ENCODE measurements at regions not wholly inside any gene's neighbourhood (a gene's known extent, or its start where the extent isn't known, plus 50 kb on each side); places are given as distances from the start of the nearest gene placed in this dataset.
"Not testable (repeated sequence)": the region's sequence is repeated elsewhere in the genome, so short reads cannot be mapped to it uniquely, and the experiment has no call there.

- H3K4me1 ChIP-seq (ENCODE audit: control insufficient read depth in 5 of 5, insufficient read depth in 5 of 5, low read length in 5 of 5) = no peaks in the 10 kb centered on the region
Observed at GRCh38 chr2:3110555-3110954, 267.1 kb downstream of the EIPR1 start.

GRCh38 chr2:3108710-3109702 lies 268.6 kb downstream of the EIPR1 start:
- H3K27ac ChIP-seq (ENCODE audit: low read depth, low read length) = no peak overlapping the region
- no peak overlapping the region for H3K9ac ChIP-seq (ENCODE audit: low read length in 5 of 5)
- no peak overlapping the region for H3K4me3 ChIP-seq (ENCODE audit: low read depth in 1 of 5, low read length in 5 of 5)

More at GRCh38 chr2:3110555-3110954, 267.1 kb downstream of the EIPR1 start:
- H3K9ac ChIP-seq (ENCODE audit: low read length in 5 of 5) = no peak overlapping the region
- H3K36me3 ChIP-seq (ENCODE audit: control insufficient read depth in 5 of 5, insufficient read depth in 5 of 5, low read length in 5 of 5) = no peaks in the 10 kb centered on the region
- H3K27me3 ChIP-seq (ENCODE audit: control insufficient read depth in 5 of 5, insufficient read depth in 4 of 5, low read length in 5 of 5) = peaks cover 0 to 4% (median 0%) of the 10 kb centered on the region in 5 donors
- H3K9me3 ChIP-seq (ENCODE audit: control insufficient read depth in 5 of 5, low read length in 5 of 5) = no peaks in the 10 kb centered on the region
- no peak overlapping the region for H3K4me3 ChIP-seq (ENCODE audit: low read depth in 1 of 5, low read length in 5 of 5)
- H3K27ac ChIP-seq (ENCODE audit: low read depth, low read length) = no peak overlapping the region

GRCh38 chr2:3108105-3108504 lies 269.5 kb downstream of the EIPR1 start:
- Histone ChIP-seq H3K36me3 (ENCODE audit: control insufficient read depth in 5 of 5, insufficient read depth in 5 of 5, low read length in 5 of 5) (no peaks in the 10 kb centered on the region), H3K9me3 (ENCODE audit: control insufficient read depth in 5 of 5, low read length in 5 of 5) (no peaks in the 10 kb centered on the region), H3K27me3 (ENCODE audit: control insufficient read depth in 5 of 5, insufficient read depth in 4 of 5, low read length in 5 of 5) (peaks cover 0 to 3% (median 0%) of the 10 kb centered on the region in 5 donors)

More at GRCh38 chr2:3108710-3109702, 268.6 kb downstream of the EIPR1 start:
- Histone ChIP-seq H3K9me3 (ENCODE audit: control insufficient read depth in 5 of 5, low read length in 5 of 5) (no peaks in the 10 kb centered on the region), H3K27me3 (ENCODE audit: control insufficient read depth in 5 of 5, insufficient read depth in 4 of 5, low read length in 5 of 5) (peaks cover 0 to 3% (median 0%) of the 10 kb centered on the region in 5 donors), H3K4me1 (ENCODE audit: control insufficient read depth in 5 of 5, insufficient read depth in 5 of 5, low read length in 5 of 5) (no peaks in the 10 kb centered on the region), H3K36me3 (ENCODE audit: control insufficient read depth in 5 of 5, insufficient read depth in 5 of 5, low read length in 5 of 5) (no peaks in the 10 kb centered on the region)

GRCh38 chr2:3107567-3107966 lies 270.1 kb downstream of the EIPR1 start:
- H3K27me3 ChIP-seq (ENCODE audit: control insufficient read depth in 5 of 5, insufficient read depth in 4 of 5, low read length in 5 of 5) = peaks cover 0 to 6% (median 3%) of the 10 kb centered on the region in 5 donors
- no peak overlapping the region for H3K27ac ChIP-seq (ENCODE audit: low read depth, low read length)
- no peak overlapping the region for H3K4me3 ChIP-seq (ENCODE audit: low read depth in 1 of 5, low read length in 5 of 5)
- no peaks in the 10 kb centered on the region for H3K4me1 ChIP-seq (ENCODE audit: control insufficient read depth in 5 of 5, insufficient read depth in 5 of 5, low read length in 5 of 5)
- H3K36me3 ChIP-seq (ENCODE audit: control insufficient read depth in 5 of 5, insufficient read depth in 5 of 5, low read length in 5 of 5) = no peaks in the 10 kb centered on the region
- H3K9ac ChIP-seq (ENCODE audit: low read length in 5 of 5) = no peak overlapping the region
- no peaks in the 10 kb centered on the region for H3K9me3 ChIP-seq (ENCODE audit: control insufficient read depth in 5 of 5, low read length in 5 of 5)

More at GRCh38 chr2:3108105-3108504, 269.5 kb downstream of the EIPR1 start:
- Histone ChIP-seq H3K27ac (ENCODE audit: low read depth, low read length) (no peak overlapping the region), H3K4me3 (ENCODE audit: low read depth in 1 of 5, low read length in 5 of 5) (no peak overlapping the region), H3K9ac (ENCODE audit: low read length in 5 of 5) (no peak overlapping the region), H3K4me1 (ENCODE audit: control insufficient read depth in 5 of 5, insufficient read depth in 5 of 5, low read length in 5 of 5) (no peaks in the 10 kb centered on the region)

- Histone ChIP-seq H3K27me3 (ENCODE audit: control insufficient read depth in 5 of 5, insufficient read depth in 4 of 5, low read length in 5 of 5) (peaks cover 6 to 16% (median 8%) of the 10 kb centered on the region in 5 donors), H3K27ac (ENCODE audit: low read depth, low read length) (no peak overlapping the region), H3K36me3 (ENCODE audit: control insufficient read depth in 5 of 5, insufficient read depth in 5 of 5, low read length in 5 of 5) (no peaks in the 10 kb centered on the region), H3K4me3 (ENCODE audit: low read depth in 1 of 5, low read length in 5 of 5) (no peak overlapping the region), H3K9ac (ENCODE audit: low read length in 5 of 5) (no peak overlapping the region), H3K4me1 (ENCODE audit: control insufficient read depth in 5 of 5, insufficient read depth in 5 of 5, low read length in 5 of 5) (no peaks in the 10 kb centered on the region), H3K9me3 (ENCODE audit: control insufficient read depth in 5 of 5, low read length in 5 of 5) (no peaks in the 10 kb centered on the region)
Observed at GRCh38 chr2:3105814-3106569, 271.6 kb downstream of the EIPR1 start.

- H3K27ac ChIP-seq (ENCODE audit: low read depth, low read length); H3K9ac ChIP-seq (ENCODE audit: low read length in 5 of 5); H3K4me3 ChIP-seq (ENCODE audit: low read depth in 1 of 5, low read length in 5 of 5); H3K36me3 ChIP-seq (ENCODE audit: control insufficient read depth in 5 of 5, insufficient read depth in 5 of 5, low read length in 5 of 5); H3K9me3 ChIP-seq (ENCODE audit: control insufficient read depth in 5 of 5, low read length in 5 of 5); H3K4me1 ChIP-seq (ENCODE audit: control insufficient read depth in 5 of 5, insufficient read depth in 5 of 5, low read length in 5 of 5): not testable (repeated sequence)
- peaks cover 6 to 18% (median 9%) of the 10 kb centered on the region in 5 donors for H3K27me3 ChIP-seq (ENCODE audit: control insufficient read depth in 5 of 5, insufficient read depth in 4 of 5, low read length in 5 of 5)
Observed at GRCh38 chr2:3104958-3105813, 272.4 kb downstream of the EIPR1 start.

- H3K36me3 ChIP-seq (ENCODE audit: control insufficient read depth in 5 of 5, insufficient read depth in 5 of 5, low read length in 5 of 5) = no peaks in the 10 kb centered on the region
- H3K9me3 ChIP-seq (ENCODE audit: control insufficient read depth in 5 of 5, low read length in 5 of 5) = no peaks in the 10 kb centered on the region
- H3K4me3 ChIP-seq (ENCODE audit: low read depth in 1 of 5, low read length in 5 of 5) = no peak overlapping the region
- H3K9ac ChIP-seq (ENCODE audit: low read length in 5 of 5) = no peak overlapping the region
- H3K4me1 ChIP-seq (ENCODE audit: control insufficient read depth in 5 of 5, insufficient read depth in 5 of 5, low read length in 5 of 5) = no peaks in the 10 kb centered on the region
- peaks cover 6 to 19% (median 13%) of the 10 kb centered on the region in 5 donors for H3K27me3 ChIP-seq (ENCODE audit: control insufficient read depth in 5 of 5, insufficient read depth in 4 of 5, low read length in 5 of 5)
- no peak overlapping the region for H3K27ac ChIP-seq (ENCODE audit: low read depth, low read length)
Observed at GRCh38 chr2:3104261-3104660, 273.4 kb downstream of the EIPR1 start.

- Histone ChIP-seq H3K27ac (ENCODE audit: low read depth, low read length) (no peak overlapping the region), H3K27me3 (ENCODE audit: control insufficient read depth in 5 of 5, insufficient read depth in 4 of 5, low read length in 5 of 5) (peaks cover 6 to 28% (median 16%) of the 10 kb centered on the region in 5 donors), H3K4me3 (ENCODE audit: low read depth in 1 of 5, low read length in 5 of 5) (no peak overlapping the region), H3K9me3 (ENCODE audit: control insufficient read depth in 5 of 5, low read length in 5 of 5) (no peaks in the 10 kb centered on the region), H3K4me1 (ENCODE audit: control insufficient read depth in 5 of 5, insufficient read depth in 5 of 5, low read length in 5 of 5) (no peaks in the 10 kb centered on the region), H3K9ac (ENCODE audit: low read length in 5 of 5) (no peak overlapping the region), H3K36me3 (ENCODE audit: control insufficient read depth in 5 of 5, insufficient read depth in 5 of 5, low read length in 5 of 5) (no peaks in the 10 kb centered on the region)
Observed at GRCh38 chr2:3102922-3103569, 274.6 kb downstream of the EIPR1 start.
